ENCODE measurements at regions not wholly inside any gene's neighbourhood (a gene's known extent, or its start where the extent isn't known, plus 50 kb on each side); places are given as distances from the start of the nearest gene placed in this dataset.

- peak; percentile 18 for DNase-seq (ENCODE audit: low read depth)
Measured at GRCh38 chr7:118573085-118573484, 348.6 kb downstream of the ANKRD7 start.

- DNase-seq (ENCODE audit: low read depth) = no peak
Measured at GRCh38 chr7:118575393-118575948, 351.0 kb downstream of the ANKRD7 start.

- no peak for DNase-seq (ENCODE audit: low read depth)
Measured at GRCh38 chr7:118580743-118581382, 356.4 kb downstream of the ANKRD7 start.

GRCh38 chr7:118583641-118584040 lies 359.1 kb downstream of the ANKRD7 start:
- no peak for DNase-seq (ENCODE audit: low read depth)

GRCh38 chr7:118586248-118586647 lies 361.7 kb downstream of the ANKRD7 start:
- no peak for DNase-seq (ENCODE audit: low read depth)

- DNase-seq (ENCODE audit: low read depth) = peak; percentile 7
Measured at GRCh38 chr7:118590107-118590506, 365.6 kb downstream of the ANKRD7 start.

GRCh38 chr7:118602090-118602489 lies 377.6 kb downstream of the ANKRD7 start:
- DNase-seq (ENCODE audit: low read depth) = no peak

GRCh38 chr7:118606602-118607001 lies 382.1 kb downstream of the ANKRD7 start:
- DNase-seq (ENCODE audit: low read depth) = no peak

GRCh38 chr7:118609207-118609606 lies 384.7 kb downstream of the ANKRD7 start:
- DNase-seq (ENCODE audit: low read depth) = no peak

GRCh38 chr7:118615681-118616080 lies 391.2 kb downstream of the ANKRD7 start:
- no peak for DNase-seq (ENCODE audit: low read depth)

GRCh38 chr7:118621810-118622360 lies 397.4 kb downstream of the ANKRD7 start:
- no peak for DNase-seq (ENCODE audit: low read depth)

GRCh38 chr7:118626739-118627138 lies 402.2 kb downstream of the ANKRD7 start:
- no peak for DNase-seq (ENCODE audit: low read depth)

GRCh38 chr7:118627467-118627866 lies 403.0 kb downstream of the ANKRD7 start:
- no peak for DNase-seq (ENCODE audit: low read depth)

GRCh38 chr7:118629898-118630438 lies 405.5 kb downstream of the ANKRD7 start:
- DNase-seq (ENCODE audit: low read depth) = no peak

GRCh38 chr7:118642396-118642795 lies 417.9 kb downstream of the ANKRD7 start:
- DNase-seq (ENCODE audit: low read depth) = no peak

GRCh38 chr7:118644346-118644745 lies 419.8 kb downstream of the ANKRD7 start:
- DNase-seq (ENCODE audit: low read depth) = no peak

- no peak for DNase-seq (ENCODE audit: low read depth)
Measured at GRCh38 chr7:118648002-118648401, 423.5 kb downstream of the ANKRD7 start.

GRCh38 chr7:118657391-118658005 lies 433.0 kb downstream of the ANKRD7 start:
- no peak for DNase-seq (ENCODE audit: low read depth)

- no peak for DNase-seq (ENCODE audit: low read depth)
Measured at GRCh38 chr7:118662266-118662665, 437.8 kb downstream of the ANKRD7 start.

- DNase-seq (ENCODE audit: low read depth) = no peak
Measured at GRCh38 chr7:118664498-118664897, 440.0 kb downstream of the ANKRD7 start.

- no peak for DNase-seq (ENCODE audit: low read depth)
Measured at GRCh38 chr7:118671149-118671548, 446.6 kb downstream of the ANKRD7 start.

- DNase-seq (ENCODE audit: low read depth) = no peak
Measured at GRCh38 chr7:118684796-118685195, 460.3 kb downstream of the ANKRD7 start.

- DNase-seq (ENCODE audit: low read depth) = no peak
Measured at GRCh38 chr7:118689403-118689802, 464.9 kb downstream of the ANKRD7 start.

Data from renal cortical epithelial cell (primary cell).